CD4-positive, alpha-beta T cell treated with Interleukin-15 for 1 hour (primary cell): ENCODE measurements at regions not wholly inside any gene's neighbourhood (a gene's known extent, or its start where the extent isn't known, plus 50 kb on each side); places are given as distances from the start of the nearest gene placed in this dataset.
"Not testable (repeated sequence)": the region's sequence is repeated elsewhere in the genome, so short reads cannot be mapped to it uniquely, and the experiment has no call there.

Source experiments
- DNase-seq: peaks from one replicate; pipeline ENCODE4 v3.0.0-alpha.2; 2020

GRCh38 chr1:98575955-98576354 lies 85.6 kb upstream of the SNX7 start:
- no peak for DNase-seq

DNA sequence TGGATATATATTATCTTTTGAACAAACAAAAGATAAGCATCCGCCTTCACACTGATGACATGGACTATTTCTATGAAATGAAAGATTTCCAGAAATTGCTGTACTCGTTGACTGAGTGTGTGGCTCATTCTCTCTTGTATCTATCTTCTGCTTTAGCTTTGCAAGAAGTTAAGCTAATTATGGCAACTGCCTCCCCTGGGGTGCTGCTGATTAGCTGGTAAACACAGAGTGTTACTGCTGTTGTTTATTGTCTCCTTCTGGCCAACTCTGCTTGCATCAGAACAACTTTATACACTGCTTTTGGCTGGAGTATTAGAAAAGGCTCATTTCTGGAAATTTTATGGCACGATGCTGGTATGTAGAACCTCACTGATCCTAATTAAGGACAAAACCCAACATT lies 95.6 kb upstream of the SNX7 start:
- DNase-seq, result no peak

GRCh38 chr1:98559291-98559690 lies 102.2 kb upstream of the SNX7 start:
- DNase-seq, result no peak

GRCh38 chr1:98557895-98558294 lies 103.6 kb upstream of the SNX7 start:
- DNase-seq, result no peak

- DNase-seq, result no peak
Measured at GRCh38 chr1:98556521-98557158, 104.9 kb upstream of the SNX7 start.

GRCh38 chr1:98555814-98556213 lies 105.7 kb upstream of the SNX7 start:
- no peak for DNase-seq

GRCh38 chr1:98552576-98553074 lies 108.9 kb upstream of the SNX7 start:
- not testable (repeated sequence) for DNase-seq

- DNase-seq, result no peak
Measured at GRCh38 chr1:98550076-98550475, 111.4 kb upstream of the SNX7 start.

- no peak for DNase-seq
Measured at GRCh38 chr1:98546319-98546718, 115.2 kb upstream of the SNX7 start.

GRCh38 chr1:98538106-98538505 lies 123.4 kb upstream of the SNX7 start:
- DNase-seq, result no peak

DNA sequence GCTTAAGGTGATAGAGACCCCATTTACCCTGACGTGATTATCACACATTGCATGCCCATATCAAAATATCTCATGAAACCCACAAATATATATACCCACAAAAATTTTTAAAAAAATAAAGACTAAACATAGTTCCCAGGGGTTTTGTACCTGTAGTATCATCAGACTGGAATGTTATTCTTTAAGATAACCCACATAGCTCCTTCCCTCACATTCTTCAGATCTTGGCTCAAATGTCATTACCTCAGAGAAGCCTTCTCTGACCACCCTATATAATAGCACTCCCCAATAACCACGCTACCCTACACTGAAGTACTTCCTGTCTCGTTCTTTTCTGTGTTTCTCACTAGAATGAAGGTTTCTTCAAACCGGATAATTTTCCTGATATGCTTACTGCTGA lies 138.3 kb upstream of the SNX7 start:
- no peak for DNase-seq

DNA sequence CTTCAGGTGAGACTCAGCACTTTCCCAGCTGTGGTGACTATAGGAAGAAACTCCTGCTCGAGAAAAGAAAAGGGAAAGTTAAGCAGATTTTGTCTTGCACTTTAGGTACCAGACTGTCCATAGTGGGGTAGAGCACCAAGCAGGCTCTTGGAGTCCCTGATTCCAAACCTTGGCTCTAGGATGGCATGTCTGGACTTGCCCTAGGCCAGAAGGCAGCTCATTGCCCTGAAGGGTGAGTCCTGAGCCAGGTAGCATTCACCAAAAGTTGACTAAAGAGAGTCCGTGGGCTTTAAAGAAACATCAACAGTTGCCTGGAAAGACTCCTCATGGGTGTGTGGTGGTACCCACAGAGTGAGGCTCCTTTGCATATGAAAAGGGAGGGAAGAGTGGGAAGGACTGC lies 145.2 kb upstream of the SNX7 start:
- DNase-seq, result no peak

DNA sequence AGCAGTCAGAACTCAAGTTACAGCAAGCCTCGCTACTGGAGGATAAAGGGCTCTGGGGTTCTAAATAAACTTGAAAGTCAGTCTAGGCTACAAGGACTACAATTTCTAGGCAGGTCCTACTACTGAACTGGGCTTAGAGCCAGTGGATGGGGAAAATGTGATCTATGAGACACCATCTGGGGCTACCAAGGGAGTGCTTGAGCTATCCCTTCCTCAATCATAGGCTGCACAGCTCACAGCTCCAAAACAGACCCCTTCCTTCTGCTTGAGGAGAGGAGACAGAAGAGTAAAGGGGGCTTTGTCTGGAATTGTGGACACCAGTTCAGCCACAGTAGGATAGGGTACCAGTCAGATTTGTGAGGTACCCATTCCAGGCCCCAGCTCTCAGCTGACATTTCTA lies 145.8 kb upstream of the SNX7 start:
- no peak for DNase-seq

GRCh38 chr1:98512216-98512615 lies 149.3 kb upstream of the SNX7 start:
- DNase-seq, result not testable (repeated sequence)

- no peak for DNase-seq
Measured at GRCh38 chr1:98503771-98504170, 157.8 kb upstream of the SNX7 start.

DNA sequence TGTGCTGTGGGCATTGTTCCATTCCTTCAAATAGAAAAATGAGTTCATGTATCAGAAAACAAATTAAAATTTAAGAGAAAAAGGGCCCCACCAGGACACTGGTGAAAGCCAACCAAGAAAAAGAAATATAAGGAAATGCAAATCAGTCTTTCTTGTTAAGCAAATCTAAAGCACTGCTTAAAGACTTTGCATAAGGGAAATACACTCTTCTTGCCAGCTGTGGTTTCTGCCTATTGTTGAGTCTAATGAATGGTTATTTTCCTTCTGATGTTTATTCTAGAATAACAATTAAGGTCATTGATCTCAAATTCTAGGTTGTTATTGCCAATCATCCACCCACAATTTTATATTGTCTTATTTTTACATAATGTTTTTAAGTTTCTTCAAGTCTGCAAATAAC lies 158.6 kb upstream of the SNX7 start:
- no peak for DNase-seq

GRCh38 chr1:98500324-98500723 lies 161.2 kb upstream of the SNX7 start:
- DNase-seq, result no peak

- no peak for DNase-seq
Measured at GRCh38 chr1:98498651-98499050, 162.9 kb upstream of the SNX7 start.

GRCh38 chr1:98497497-98497896 lies 164.0 kb upstream of the SNX7 start:
- DNase-seq, result no peak

DNA sequence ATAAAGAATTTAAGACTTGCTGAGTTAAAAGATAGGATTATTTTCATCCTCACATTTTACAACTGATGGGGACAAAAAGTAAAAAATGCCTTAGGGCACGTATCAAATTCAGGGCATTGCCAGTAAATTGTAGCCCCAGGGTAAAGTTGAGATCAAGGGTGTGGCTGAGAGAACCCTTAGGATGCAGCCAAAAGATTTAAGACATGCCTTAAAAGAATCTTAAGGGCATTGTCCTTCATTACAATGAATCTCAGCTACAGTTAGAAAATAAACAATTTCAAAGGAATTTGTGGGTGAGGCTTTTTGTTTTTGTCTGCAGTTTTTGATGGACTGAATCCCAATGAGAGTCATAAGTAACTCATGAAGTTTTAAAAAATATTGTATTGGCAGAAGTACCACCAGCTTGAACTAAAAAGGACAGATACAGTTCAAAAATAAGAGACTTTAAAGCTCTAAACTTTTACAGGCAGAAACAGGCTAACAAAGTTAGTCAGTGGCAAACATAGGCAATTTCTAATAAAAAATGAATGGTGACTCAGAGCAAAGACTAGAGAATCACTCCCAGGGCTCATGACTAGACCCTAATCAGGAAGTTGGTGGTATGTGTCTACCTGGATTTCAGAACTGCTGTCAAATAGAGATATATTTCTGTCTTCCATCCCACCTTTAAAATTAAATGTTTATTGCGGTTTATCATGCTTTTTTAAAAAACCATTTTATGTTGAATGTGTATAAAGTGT lies 165.1 kb upstream of the SNX7 start:
- no peak for DNase-seq

GRCh38 chr1:98493469-98493868 lies 168.1 kb upstream of the SNX7 start:
- DNase-seq, result no peak

- no peak for DNase-seq
Measured at GRCh38 chr1:98490099-98490498, 171.4 kb upstream of the SNX7 start.

GRCh38 chr1:98487620-98488019 lies 173.9 kb upstream of the SNX7 start:
- no peak for DNase-seq

DNA sequence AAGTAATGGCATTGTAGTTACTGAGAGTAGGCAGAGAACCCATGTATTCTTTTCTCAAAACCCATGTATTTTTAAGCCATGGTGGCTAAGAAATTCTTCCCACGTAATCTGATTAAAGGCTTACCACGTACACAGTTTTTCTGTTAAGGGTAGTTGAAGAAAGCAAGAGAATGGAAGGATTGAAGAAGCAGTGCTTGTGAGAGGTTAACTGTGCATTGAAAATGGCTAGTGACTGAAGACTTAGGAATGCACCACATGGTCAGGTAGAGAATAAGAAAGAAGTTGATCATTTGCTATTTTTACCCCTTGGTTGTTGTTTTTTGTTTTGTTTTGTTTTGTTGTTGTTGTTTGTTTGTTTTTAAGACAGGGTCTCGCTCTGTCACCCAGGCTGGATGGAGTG lies 178.9 kb upstream of the SNX7 start:
- DNase-seq, result no peak

DNA sequence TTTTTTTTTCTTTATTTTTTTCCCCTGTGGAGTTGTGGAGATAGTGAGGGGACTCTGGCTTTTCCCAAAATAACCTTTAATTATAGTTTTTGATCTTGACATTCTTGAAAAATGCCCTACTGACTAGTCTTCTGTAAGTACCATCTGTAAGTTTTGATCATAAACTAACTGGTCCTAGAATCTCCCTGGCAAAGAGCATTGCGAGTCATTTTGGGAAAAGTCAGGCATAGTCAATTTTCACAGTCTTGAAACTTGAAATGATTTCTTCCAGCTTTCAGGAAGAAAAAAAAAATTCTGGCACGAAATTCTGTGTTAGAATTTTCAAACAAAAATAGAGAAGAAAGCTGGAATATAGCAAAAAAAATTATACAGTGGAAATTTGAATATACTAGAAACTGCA lies 181.2 kb upstream of the SNX7 start:
- DNase-seq, result no peak
